Mucosa of descending colon (tissue), 3 donors: ENCODE measurements at regions not wholly inside any gene's neighbourhood (a gene's known extent, or its start where the extent isn't known, plus 50 kb on each side); places are given as distances from the start of the nearest gene placed in this dataset.

Experiments
- ATAC-seq: fragments of 200-7000 bp; cut with Tn5 transposase; one replicate; pipeline ENCODE4 v1.9.1; 2020; ENCODE audit warnings: mild to moderate bottlenecking, moderate library complexity
- DNase-seq, 3 donors: peaks; one replicate each; pipeline ENCODE4 v3.0.0-alpha.2; 2020
- H3K36me3 ChIP-seq: fragments of 200-600 bp; one replicate; pipeline ENCODE4 v1.8.0; 2021; ENCODE audit warnings: low read depth, mild to moderate bottlenecking
- H3K4me1 ChIP-seq: fragments of 200-600 bp; one replicate; pipeline ENCODE4 v1.8.0; 2021; ENCODE audit warnings: low read depth, mild to moderate bottlenecking
- H3K4me3 ChIP-seq: fragments of 200-600 bp; one replicate; pipeline ENCODE4 v1.8.0; 2021; ENCODE audit warnings: mild to moderate bottlenecking
- H3K9me3 ChIP-seq: fragments of 200-600 bp; one replicate; pipeline ENCODE4 v1.8.0; 2021; ENCODE audit warnings: mild to moderate bottlenecking
- CTCF ChIP-seq: fragments of 200-600 bp; IDR thresholded peaks from one replicate; pipeline ENCODE4 v1.8.0; 2022; ENCODE audit warnings: antibody characterized with exemption, mild to moderate bottlenecking
- intact Hi-C, 2 donors: fragments of 100-400 bp; cut with DNase I in 1 of 2; cut with micrococcal nuclease in 1 of 2; formaldehyde crosslinking; loops; one replicate each; pipeline versions ENCODE4 v1.11.0 to v1.11.1; 2022; cut with DNase I, micrococcal nuclease
- donor health status: DM: no; HTN: no; CAD: no; lungs with moderate emphysema.
- donor health status: DM: no; HTN: no; CAD: no.
- donor health status: DM: no; HTN: yes; CAD: no.

- H3K4me3 ChIP-seq = no peak overlapping the region
- intact Hi-C loops = no loop called here
- H3K4me1 ChIP-seq = no peaks in the 10 kb centered on the region
- ATAC-seq (no peak), DNase-seq (no peak)
- H3K36me3 ChIP-seq = no peaks in the 10 kb centered on the region
- TF ChIP-seq CTCF = no peak
- H3K9me3 ChIP-seq = no peaks in the 10 kb centered on the region
Observed at GRCh38 chr11:92130421-92130831, 94.2 kb upstream of the FAT3 start.

- no peak overlapping the region for H3K4me3 ChIP-seq
- intact Hi-C loops = no loop called here
- no peak for TF ChIP-seq CTCF
- H3K36me3 ChIP-seq = no peaks in the 10 kb centered on the region
- no peaks in the 10 kb centered on the region for H3K4me1 ChIP-seq
- no peak for DNase-seq
- ATAC-seq = no peak
- no peaks in the 10 kb centered on the region for H3K9me3 ChIP-seq
Observed at GRCh38 chr11:92129811-92130210, 94.8 kb upstream of the FAT3 start.

GRCh38 chr11:92128026-92128425 is 96.6 kb upstream of the FAT3 start:
- Histone ChIP-seq H3K9me3 (no peaks in the 10 kb centered on the region), H3K4me3 (no peak overlapping the region), H3K36me3 (no peaks in the 10 kb centered on the region), H3K4me1 (no peaks in the 10 kb centered on the region)
- TF ChIP-seq CTCF = no peak
- intact Hi-C loops = no loop called here
- ATAC-seq = no peak
- no peak for DNase-seq

- H3K36me3 ChIP-seq = no peaks in the 10 kb centered on the region
- no peak for TF ChIP-seq CTCF
- intact Hi-C loops = no loop called here
- DNase-seq = no peak
- peaks cover 3% of the 10 kb centered on the region for H3K9me3 ChIP-seq
- no peaks in the 10 kb centered on the region for H3K4me1 ChIP-seq
- no peak overlapping the region for H3K4me3 ChIP-seq
- ATAC-seq = no peak
Observed at GRCh38 chr11:92125321-92125720, 99.3 kb upstream of the FAT3 start.

- H3K4me1 ChIP-seq = no peaks in the 10 kb centered on the region
- no peak for TF ChIP-seq CTCF
- no peaks in the 10 kb centered on the region for H3K36me3 ChIP-seq
- no peak overlapping the region for H3K4me3 ChIP-seq
- H3K9me3 ChIP-seq = peaks cover 3% of the 10 kb centered on the region
- no peak for DNase-seq
- ATAC-seq = no peak
- intact Hi-C loops = no loop called here
Observed at GRCh38 chr11:92123540-92123939, 101.1 kb upstream of the FAT3 start.

- no peaks in the 10 kb centered on the region for H3K4me1 ChIP-seq
- intact Hi-C loops = no loop called here
- peaks cover 3% of the 10 kb centered on the region for H3K9me3 ChIP-seq
- DNase-seq = no peak
- ATAC-seq = no peak
- TF ChIP-seq CTCF = no peak
- H3K4me3 ChIP-seq = no peak overlapping the region
- H3K36me3 ChIP-seq = no peaks in the 10 kb centered on the region
Observed at GRCh38 chr11:92122561-92122960, 102.1 kb upstream of the FAT3 start.
